GM18511 (cell line): ENCODE measurements at regions not wholly inside any gene's neighbourhood (a gene's known extent, or its start where the extent isn't known, plus 50 kb on each side); places are given as distances from the start of the nearest gene placed in this dataset.
"Not testable (repeated sequence)": the region's sequence is repeated elsewhere in the genome, so short reads cannot be mapped to it uniquely, and the experiment has no call there.

Experiments used
- ATAC-seq: cut with Tn5 transposase; IDR thresholded peaks from one replicate; pipeline ENCODE4 v1.9.1; 2021; ENCODE audit warnings: mild to moderate bottlenecking, moderate library complexity; ENCODE audit not compliant: unreplicated experiment

- ATAC-seq: no peak
These were observed 265.1 kb downstream of the SOCS6 start for GRCh38 chr18:70553936-70554260.

GRCh38 chr18:70553245-70553935, 264.5 kb downstream of the SOCS6 start:
- no peak for ATAC-seq

GRCh38 chr18:70536370-70537062, 247.7 kb downstream of the SOCS6 start:
- ATAC-seq: no peak

- no peak for ATAC-seq
These were observed 246.2 kb downstream of the SOCS6 start for GRCh38 chr18:70535041-70535440.

DNA sequence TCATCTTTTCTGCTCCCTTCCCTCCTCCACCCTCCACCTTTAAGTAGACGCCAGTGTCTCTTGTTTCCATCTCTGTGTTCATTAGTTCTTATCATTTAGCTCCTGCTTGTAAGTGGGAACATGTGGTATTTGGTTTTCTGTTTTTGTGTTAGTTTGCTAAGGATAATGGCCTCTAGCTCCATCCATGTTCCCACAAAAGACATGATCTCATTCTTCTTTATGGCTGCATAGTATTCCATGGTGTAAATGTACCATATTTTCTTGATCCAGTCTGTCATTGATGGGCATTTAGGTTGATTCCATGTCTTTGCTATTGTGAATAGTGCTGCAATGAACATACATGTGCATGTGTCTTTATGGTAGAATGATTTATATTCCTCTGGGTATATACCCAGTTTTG, 236.5 kb downstream of the SOCS6 start:
- ATAC-seq: not testable (repeated sequence)

- ATAC-seq: no peak
These were observed 234.9 kb downstream of the SOCS6 start for GRCh38 chr18:70523792-70524182.

- ATAC-seq: no peak
These were observed 234.4 kb downstream of the SOCS6 start for GRCh38 chr18:70523035-70523791.

DNA sequence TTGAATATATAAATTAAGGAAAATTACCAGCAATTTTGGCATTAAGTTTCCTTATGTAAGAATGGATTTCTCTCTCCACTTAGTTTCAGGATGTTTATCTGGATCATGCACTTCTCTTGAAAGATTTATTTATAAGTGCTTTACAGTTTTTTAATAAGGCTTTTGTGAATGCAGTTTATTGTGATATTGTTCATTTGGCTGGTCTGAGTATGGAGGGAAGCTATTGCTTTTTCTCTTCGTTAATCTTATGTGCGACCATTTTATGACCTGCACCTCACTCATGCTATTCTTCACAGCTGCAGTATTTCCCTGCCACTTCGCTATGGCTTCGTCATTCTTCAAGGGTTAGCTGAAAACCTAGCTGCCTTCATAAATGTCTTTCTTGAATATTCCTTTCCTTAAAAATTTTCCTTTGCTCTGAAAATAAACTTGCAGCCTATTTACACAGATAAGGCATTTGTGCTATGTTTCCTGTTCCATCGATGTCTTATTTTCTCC, 233.4 kb downstream of the SOCS6 start:
- ATAC-seq: no peak

GRCh38 chr18:70520867-70521266, 232.0 kb downstream of the SOCS6 start:
- no peak for ATAC-seq

DNA sequence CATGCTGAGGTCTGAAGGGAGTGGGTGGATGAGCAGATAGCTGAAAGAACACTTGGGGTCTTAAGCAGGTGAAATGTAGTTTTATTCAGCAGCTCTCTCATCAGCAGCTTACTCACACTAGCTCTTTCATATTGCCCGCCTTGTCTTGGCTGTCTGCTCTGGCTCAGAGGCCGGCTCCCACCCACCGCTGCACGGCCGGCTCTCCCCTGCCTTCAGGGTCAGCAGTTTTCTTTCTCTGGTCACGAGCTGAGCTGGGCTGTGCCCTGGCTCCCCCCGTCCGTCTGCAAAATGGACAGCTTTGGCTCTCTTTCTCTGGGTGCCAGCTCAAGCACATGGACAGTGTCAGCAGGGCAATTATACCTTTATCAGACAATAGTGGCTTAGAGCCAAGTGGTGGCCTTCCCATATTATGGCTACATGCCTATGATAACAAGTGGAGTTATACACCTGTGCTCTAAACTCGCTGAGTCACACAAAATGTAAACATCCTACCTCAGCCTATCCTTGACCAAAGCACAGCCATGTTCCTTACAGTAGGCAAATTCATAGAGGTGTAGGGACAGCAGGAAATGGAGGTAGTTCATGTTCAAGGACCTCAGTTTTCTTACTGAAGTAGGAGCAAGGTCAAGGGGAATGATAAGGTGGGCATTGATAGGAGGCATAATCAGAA, 224.8 kb downstream of the SOCS6 start:
- ATAC-seq: no peak

- no peak for ATAC-seq
These were observed 219.1 kb downstream of the SOCS6 start for GRCh38 chr18:70507970-70508369.

GRCh38 chr18:70506511-70506910, 217.7 kb downstream of the SOCS6 start:
- no peak for ATAC-seq

DNA sequence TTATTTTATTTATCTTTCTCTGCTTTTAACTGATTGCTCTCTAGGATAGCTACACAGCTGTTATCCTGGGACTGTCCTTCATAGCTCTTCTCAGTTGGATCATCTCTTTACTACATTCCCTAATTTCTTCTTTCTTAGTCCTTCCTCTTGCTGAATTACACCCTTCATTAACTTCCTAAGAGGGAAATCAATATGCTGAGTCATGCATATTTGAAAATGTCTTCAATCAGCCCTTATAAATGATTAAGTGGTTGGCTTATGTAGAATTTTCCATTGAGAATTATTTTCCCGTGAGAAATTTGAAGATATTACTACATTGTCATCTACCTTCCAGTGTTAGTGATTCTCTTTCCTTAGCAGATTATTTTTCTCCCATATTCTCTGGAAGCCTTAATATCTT, 214.2 kb downstream of the SOCS6 start:
- no peak for ATAC-seq

GRCh38 chr18:70501358-70501757, 212.5 kb downstream of the SOCS6 start:
- no peak for ATAC-seq

DNA sequence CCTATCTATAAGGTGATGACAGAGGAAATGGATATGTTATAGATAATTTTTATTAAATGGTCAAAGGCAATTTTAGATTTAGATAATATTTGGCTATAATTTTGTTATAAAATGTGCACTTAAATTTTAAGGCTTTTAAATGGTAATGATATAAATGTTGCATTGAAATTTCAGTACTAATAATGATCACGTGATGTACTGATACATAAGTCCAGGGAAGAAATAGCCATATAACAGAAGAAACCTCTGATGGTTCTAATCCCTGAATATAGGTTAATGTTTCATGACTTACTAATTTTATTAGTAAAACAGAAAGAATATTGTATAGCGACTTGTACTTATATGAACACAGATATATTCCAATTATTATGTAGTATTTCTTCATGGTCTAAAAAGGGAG, 211.9 kb downstream of the SOCS6 start:
- ATAC-seq: no peak

DNA sequence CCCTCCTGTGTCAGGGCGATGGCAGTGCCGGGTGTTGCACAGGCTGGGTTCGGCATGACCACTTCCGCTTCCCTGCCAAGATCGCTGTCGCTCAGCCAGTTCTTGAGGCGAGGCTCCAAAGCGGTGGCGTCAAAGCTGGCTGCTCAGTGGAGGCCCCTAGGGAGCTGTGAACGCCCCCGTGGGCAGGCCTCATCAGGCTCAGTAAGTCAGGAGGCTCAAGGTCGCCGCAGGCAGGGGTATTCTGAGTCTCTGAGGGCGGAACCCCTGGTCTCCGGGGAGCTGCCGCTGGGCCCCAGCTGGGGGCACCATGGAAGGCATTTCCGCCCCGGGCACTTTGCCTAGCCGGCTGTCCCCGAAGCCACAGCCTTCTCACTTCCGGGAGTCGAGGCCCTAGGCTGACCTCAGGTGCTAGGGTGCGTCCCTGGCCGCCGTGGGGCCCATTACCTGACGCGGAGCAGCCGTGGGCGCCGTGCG, 210.4 kb downstream of the SOCS6 start:
- peak; percentile 88 for ATAC-seq

DNA sequence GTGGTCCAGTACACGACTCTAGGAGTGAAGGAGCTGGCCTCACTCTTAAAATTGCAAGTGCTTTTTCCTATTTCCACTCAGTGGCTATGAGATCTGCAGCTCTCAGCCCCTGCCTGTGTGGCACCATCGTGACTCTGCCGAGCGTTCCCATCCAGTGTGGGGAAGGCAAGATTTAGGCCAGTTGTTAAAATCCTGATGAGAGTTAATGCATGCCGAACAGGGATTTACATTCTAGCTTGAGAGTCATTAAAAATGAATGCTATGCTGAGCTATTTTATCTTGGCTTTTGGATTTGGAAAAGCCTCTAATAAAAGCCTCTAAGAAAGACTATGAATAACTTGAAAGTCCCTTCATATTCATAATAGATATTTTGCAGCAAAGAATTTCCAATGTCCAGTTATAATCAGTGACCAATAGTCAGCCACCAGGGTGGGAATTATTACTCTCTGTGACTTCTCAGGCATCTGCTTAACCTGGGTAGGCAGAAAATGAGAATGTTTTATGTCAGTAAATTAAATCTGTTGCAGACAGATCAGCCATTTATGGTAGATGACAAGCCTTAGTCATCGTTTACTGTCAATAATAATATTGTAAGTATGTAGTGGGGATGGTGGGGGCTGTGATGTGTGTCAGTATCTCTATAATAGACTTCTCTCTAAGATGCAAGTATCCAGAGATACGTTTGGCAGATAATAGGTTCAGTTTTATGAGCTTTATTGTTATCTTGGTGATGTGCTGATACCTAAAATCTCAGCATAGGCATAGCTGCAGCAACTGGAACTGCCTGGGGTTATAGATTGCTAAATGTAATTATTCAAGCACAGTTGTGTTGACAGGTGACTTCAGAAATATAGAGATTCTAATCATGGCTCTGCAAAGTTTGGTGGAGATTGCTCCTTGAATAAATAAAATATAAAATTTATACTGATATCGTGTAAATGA, 207.8 kb downstream of the SOCS6 start:
- no peak for ATAC-seq

- ATAC-seq: no peak
These were observed 205.7 kb downstream of the SOCS6 start for GRCh38 chr18:70494524-70494923.

GRCh38 chr18:70493461-70493860, 204.6 kb downstream of the SOCS6 start:
- ATAC-seq: no peak

GRCh38 chr18:70491734-70492348, 203.0 kb downstream of the SOCS6 start:
- ATAC-seq: peak; percentile 87
